ENCODE measurements at regions not wholly inside any gene's neighbourhood (a gene's known extent, or its start where the extent isn't known, plus 50 kb on each side); places are given as distances from the start of the nearest gene placed in this dataset.
A peak's percentile ranks its signal among the peaks of the same experiment; 100 is the strongest.
"Not testable (repeated sequence)": the region's sequence is repeated elsewhere in the genome, so short reads cannot be mapped to it uniquely, and the experiment has no call there.

DNA sequence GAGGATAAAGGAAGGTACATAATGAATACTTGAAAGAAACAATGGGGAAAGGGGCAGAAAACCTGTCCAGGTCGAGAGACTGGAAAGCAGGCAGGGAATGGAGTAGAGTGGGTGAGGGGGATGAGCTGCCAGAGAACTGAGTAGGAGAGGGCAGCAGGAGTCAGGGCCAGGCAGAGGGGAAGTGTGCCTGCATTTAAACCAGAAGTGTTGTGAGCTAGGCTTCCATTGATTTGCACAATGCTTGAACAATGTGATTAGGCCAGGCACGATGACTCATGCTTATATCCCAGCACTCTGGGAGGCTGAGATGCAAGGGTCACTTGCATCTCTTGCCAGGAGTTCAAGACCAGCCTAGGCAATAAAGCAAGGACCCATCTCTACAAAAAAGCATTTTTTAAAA, 332.6 kb downstream of the ANAPC1 start:
- H3K4me3 ChIP-seq; H3K4me1 ChIP-seq; intact Hi-C loops (cut with DNase I; ENCODE audit: low total_unique reads); H3K27me3 ChIP-seq; H3K9me3 ChIP-seq; DNase-seq; H3K27ac ChIP-seq; H3K36me3 ChIP-seq: not testable (repeated sequence)

DNA sequence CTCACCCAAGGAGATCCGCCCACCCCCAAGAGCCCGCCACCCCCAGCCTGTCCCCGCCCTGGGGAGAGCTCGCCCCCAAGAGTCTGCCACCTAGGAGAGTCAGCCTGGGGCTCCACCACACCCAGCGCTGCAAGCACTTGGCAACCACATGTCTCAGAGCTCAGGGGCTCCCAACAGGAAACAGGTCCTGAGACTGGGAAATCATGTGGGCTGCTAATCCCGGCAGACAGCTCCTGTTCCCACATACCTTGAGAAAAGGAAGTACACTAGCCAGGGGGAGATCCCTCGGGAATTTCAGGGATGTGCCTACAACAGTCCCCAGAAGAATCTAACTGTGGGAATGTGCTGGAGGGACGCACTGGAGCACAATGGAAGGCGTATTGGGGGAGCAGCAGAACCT, 331.4 kb downstream of the ANAPC1 start:
- H3K9me3 ChIP-seq; H3K27me3 ChIP-seq; H3K4me1 ChIP-seq; DNase-seq; H3K27ac ChIP-seq; intact Hi-C loops (cut with DNase I; ENCODE audit: low total_unique reads); H3K4me3 ChIP-seq; H3K36me3 ChIP-seq: not testable (repeated sequence)

DNA sequence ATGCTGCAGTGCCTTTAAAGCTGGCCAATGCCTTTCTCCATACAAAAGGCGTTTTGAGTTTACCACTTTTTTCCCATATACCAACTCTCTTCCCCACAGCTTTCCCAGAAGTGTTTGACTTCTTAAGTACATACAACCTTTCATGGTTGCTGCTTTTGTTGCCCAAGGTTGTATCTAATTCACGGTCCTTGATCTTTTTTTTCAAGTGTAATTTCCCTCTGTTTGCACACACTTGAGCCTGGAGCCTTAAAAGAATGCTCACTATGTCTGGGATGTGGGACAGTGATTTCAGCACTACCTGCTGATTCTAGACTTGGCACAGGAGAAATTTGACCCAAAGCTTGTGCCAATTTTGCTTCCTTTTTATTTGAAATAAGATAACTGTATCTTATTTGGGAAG, 324.7 kb downstream of the ANAPC1 start:
- DNase-seq; H3K4me1 ChIP-seq; H3K27me3 ChIP-seq; H3K36me3 ChIP-seq; H3K4me3 ChIP-seq; H3K27ac ChIP-seq; H3K9me3 ChIP-seq; intact Hi-C loops (cut with DNase I; ENCODE audit: low total_unique reads): not testable (repeated sequence)

DNA sequence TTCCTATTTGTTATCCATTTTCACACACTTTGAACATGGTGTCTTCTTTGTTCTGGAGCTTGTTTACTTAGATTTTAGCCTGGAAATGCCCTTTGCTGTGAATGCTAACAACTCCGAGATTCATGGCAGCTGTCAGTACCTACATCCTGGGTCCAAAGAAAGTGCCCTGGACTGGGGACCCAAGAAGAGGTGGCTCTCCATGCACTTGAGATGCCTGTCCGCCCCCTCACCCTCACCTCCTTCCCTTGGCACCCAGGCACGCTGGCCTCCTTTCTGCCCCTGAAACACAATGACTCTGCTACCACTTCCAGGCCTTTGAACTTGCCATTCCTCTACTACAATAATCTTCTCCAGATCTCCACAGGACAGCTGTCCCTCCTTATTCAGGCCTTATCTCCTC, 324.2 kb downstream of the ANAPC1 start:
- H3K36me3 ChIP-seq; H3K4me3 ChIP-seq; H3K27me3 ChIP-seq; H3K4me1 ChIP-seq; DNase-seq; H3K9me3 ChIP-seq; H3K27ac ChIP-seq; intact Hi-C loops (cut with DNase I; ENCODE audit: low total_unique reads): not testable (repeated sequence)

DNA sequence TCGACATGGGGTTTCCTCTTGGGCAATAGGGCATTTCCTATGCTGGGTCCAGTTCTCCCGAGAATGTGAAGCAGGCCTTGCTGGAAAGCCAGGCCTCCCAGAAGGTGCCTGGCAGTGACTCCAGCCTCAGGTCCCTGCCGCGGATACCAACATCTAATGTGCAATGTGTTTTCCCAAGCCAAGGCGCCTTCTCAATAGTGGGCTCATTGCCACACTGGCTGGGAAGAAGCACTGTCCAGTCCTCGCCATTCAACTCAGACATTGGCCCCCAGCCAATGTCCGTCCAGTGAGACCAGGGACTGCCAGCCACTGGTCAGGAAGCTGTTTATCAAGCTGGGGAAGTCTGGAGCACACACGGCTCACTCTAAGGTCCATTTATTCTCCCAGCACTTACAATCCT, 317.9 kb downstream of the ANAPC1 start:
- intact Hi-C loops (cut with DNase I; ENCODE audit: low total_unique reads); H3K4me3 ChIP-seq; H3K36me3 ChIP-seq; H3K9me3 ChIP-seq; H3K27me3 ChIP-seq; H3K27ac ChIP-seq: not testable (repeated sequence)
- H3K4me1 ChIP-seq: peaks cover 0 to 11% (median 0%) of the 10 kb centered on the region in 4 donors
- DNase-seq: peak; percentile 68 to 87

DNA sequence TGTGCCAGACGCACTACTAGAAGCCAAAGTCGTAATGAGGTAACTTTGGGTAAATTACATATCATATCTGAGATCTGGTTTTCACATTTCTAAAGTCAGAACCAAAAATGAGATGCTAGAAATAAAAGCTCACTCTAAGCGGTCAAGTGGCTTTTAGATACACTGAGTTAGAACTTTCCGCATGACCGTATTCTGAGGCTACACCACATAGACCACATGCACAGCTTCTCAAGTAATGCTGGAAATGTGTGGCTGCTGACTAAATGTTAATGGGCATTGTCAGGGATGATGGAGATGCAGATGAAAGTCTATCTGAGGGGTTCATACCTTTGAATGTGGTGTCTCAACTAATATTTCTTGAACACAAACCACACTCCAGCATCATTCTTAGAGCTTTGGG, 316.8 kb downstream of the ANAPC1 start:
- not testable (repeated sequence) for H3K9me3 ChIP-seq, H3K36me3 ChIP-seq

DNA sequence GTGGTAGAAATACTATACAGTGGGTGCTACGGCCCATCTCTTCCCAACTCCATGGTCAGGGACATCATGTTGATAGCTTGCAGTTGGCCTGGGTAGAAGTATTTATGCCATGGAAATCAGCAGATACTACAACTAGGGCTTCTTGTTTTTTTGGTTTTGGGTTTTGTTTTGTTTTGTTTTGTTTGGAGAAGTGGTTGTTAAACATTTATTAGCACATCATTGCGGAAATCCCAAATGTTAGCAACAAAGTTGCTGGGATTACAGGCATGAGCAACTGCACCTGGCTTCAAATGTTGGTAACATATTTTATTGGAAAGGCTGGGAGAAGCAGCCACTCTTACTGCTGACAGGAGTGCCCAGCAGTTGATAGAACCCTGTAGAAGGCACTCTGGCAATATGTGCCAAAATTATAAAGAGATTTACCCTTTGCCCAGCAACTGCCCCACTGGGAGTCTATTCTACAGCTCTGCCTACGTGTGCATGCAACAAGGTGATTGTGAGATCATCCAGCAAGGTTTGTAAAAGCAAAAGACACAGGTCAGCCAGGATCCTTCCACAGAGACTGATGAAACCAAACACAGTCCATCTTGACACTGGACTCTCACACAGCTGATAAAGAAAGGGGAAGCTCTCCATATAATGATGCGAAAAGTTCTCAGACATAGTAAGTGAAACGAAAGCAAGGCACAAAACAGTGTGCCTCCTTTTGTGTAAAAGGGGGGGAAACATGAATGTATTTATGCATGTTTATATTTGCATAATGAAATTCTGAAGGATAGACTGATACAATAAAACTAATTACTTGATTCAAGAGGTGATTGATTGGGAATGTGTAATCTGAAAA, 314.4 kb downstream of the ANAPC1 start:
- intact Hi-C loops (cut with DNase I; ENCODE audit: low total_unique reads); H3K4me1 ChIP-seq; H3K27me3 ChIP-seq; H3K27ac ChIP-seq; H3K4me3 ChIP-seq; DNase-seq; H3K9me3 ChIP-seq; H3K36me3 ChIP-seq: not testable (repeated sequence)

More for the DNA sequence above, 316.8 kb downstream of the ANAPC1 start:
- H3K4me3 ChIP-seq; intact Hi-C loops (cut with DNase I; ENCODE audit: low total_unique reads); H3K27ac ChIP-seq; H3K4me1 ChIP-seq; H3K27me3 ChIP-seq; DNase-seq: not testable (repeated sequence)

DNA sequence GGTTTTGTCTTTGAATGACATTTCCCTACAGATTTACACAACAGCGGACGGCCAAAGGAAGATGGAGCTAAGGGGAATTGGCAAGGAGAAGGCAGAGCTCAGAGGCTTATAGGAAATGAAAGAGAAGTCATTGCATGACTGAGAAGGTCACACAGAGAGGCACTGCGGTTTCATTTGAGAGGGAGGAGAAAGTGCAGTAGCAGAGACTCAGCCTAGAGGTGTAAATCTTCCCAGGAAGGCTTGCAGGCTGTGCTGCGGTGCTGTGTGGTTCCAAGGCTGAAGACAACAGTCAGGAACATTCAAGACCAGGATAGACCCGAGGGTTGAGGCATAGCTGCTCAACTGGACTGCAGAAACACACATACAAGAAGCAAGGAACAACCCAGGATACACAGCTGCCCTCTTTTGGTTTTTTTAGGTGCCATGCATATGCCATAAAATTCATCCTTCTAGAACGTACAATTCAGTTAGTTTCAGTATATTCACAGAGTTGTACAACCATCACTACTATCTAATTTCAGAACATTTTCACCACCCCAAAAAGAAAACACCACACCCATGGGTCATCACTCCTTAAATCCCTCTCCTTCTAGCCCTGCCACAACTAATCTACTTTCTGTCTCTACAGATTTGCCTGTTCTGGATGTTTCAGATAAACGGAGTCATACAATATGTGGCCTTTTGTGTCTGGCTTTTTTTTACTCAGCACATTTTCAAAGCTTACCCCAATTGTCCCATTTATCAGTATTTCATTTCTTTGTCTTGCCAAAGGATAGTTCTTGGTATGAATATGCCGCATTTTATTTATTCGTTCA, 313.5 kb downstream of the ANAPC1 start:
- intact Hi-C loops (cut with DNase I; ENCODE audit: low total_unique reads); H3K4me3 ChIP-seq; H3K36me3 ChIP-seq; DNase-seq; H3K4me1 ChIP-seq; H3K27me3 ChIP-seq; H3K9me3 ChIP-seq; H3K27ac ChIP-seq: not testable (repeated sequence)

DNA sequence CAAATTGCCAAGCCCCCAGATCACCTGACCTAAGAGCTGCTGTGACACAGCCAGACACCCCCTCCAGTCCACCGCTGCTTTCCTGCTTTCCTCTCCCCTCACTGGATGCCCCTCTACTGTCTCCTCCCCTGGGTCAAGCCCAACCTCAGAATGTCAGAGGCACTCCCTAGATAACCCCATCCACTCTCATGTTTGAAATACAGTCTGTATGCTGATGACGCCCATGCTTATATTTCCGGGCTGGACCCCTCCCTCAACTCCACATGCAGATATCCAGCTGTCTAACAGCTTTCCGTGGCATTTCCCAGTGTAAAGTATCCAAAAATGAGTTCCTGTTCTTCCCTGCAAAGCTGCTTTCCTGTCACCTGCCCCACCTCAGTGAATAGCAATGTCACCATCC, 309.2 kb downstream of the ANAPC1 start:
- H3K4me1 ChIP-seq; intact Hi-C loops (cut with DNase I; ENCODE audit: low total_unique reads); H3K4me3 ChIP-seq; H3K27ac ChIP-seq; DNase-seq; H3K36me3 ChIP-seq; H3K9me3 ChIP-seq; H3K27me3 ChIP-seq: not testable (repeated sequence)

DNA sequence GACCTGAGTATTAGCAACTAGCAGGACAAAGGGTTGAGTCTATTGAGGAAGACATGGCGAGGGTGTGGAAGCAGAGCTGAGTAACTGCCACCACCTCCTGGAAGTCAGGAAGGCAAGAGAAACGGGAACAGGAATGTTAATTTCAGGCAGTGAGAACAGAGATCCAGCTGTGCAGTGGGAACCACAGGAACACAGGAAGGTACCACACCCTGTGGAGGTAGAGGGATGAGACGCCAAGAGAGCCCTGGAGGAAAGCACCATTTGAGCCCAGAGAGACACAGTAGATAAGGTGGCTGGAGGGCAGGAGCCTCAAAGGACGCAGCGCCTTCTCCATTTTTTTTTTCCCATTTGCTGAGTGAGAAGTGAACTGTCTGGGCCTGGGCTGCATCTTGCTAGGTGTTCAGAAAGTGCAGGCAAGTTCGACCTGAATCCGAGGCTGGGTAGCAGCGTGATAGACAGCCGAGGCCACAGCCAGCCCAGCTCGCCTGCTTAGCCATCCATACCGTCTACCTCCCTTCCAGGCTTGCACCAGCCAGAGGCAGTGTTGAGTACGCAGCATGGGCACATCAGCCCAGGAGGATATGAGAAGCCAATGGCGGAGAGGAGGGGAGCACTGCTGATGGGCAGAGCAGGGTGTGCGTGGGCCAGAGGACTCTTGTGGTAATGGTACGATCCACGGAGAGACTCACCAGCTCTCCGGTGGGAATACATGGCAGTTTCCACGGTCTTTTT, 306.7 kb downstream of the ANAPC1 start:
- H3K9me3 ChIP-seq; H3K4me1 ChIP-seq; intact Hi-C loops (cut with DNase I; ENCODE audit: low total_unique reads); H3K27me3 ChIP-seq; H3K27ac ChIP-seq; H3K36me3 ChIP-seq; H3K4me3 ChIP-seq; DNase-seq: not testable (repeated sequence)

DNA sequence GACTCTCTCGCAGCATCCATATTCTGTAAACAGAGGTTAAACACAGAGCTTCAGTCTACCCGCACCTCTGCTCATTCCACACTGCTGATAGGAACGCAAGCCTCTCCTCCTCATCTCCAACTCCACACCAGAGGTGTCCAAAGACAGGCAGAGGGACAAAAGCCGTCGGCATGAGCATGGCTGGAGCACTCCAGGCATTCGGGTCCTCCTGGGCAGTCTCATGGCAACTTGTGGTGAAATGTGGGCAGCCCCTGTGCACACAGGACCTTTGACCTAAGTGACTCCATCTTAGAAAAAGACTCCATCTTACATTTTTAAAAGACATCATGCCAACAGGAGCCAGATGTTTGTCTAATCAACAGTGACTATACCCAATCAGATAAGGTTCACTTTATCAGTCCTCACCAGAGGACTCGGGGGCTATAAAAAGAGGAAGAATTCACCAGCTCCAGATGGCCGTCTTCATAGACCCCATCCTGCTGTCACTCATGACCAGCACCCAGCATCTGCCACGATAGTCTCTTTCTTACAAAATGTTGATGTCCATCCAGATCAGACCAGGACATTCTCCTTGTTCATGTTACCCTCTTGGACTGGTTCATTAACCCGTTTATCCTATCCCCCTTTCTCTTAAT, 304.4 kb downstream of the ANAPC1 start:
- H3K27me3 ChIP-seq; H3K36me3 ChIP-seq; intact Hi-C loops (cut with DNase I; ENCODE audit: low total_unique reads); H3K27ac ChIP-seq; H3K9me3 ChIP-seq; DNase-seq; H3K4me3 ChIP-seq; H3K4me1 ChIP-seq: not testable (repeated sequence)

DNA sequence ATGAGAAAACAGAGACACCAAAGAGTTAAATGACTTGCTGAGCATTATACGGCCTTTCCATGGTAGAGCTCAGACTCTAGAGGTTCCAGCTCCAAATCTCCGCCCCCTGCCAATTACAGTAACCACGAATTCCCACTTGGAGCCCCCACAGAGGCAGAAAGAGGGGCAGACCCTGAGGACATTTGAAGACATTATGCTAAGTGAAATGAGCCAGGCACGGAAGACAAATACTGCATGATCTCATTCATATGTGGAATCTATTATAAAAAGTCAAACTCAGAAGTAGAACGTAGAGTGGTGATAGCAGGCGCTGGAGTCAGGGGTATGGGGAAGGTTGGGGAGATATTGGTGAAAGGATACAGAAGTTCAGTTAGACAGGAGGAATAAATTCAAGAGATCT, 303.4 kb downstream of the ANAPC1 start:
- H3K27ac ChIP-seq; H3K9me3 ChIP-seq; H3K4me1 ChIP-seq; DNase-seq; intact Hi-C loops (cut with DNase I; ENCODE audit: low total_unique reads); H3K4me3 ChIP-seq; H3K27me3 ChIP-seq; H3K36me3 ChIP-seq: not testable (repeated sequence)

DNA sequence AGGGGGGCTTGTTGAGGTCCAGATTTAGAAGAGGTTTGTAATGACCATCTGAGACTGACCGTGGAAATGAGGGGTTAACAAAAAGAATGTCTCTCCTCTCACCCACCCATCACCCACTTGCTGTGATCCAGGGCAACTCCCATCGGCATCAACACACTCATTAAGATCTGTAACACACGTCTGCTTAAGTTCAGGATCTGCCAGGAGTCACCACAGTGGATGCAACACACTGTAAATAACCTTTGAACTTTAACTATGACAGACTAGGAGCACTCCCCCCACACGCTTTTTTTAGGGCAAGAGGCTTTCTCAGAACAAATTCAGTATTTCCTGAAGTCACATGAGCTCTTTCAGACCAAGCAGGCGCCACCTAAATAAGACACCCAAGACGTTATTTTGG, 301.9 kb downstream of the ANAPC1 start:
- H3K27ac ChIP-seq; H3K36me3 ChIP-seq; H3K4me3 ChIP-seq; H3K4me1 ChIP-seq; H3K27me3 ChIP-seq; DNase-seq; H3K9me3 ChIP-seq; intact Hi-C loops (cut with DNase I; ENCODE audit: low total_unique reads): not testable (repeated sequence)

Data from tibial artery (tissue), 4 donors.